GM23338 (cell line): ENCODE measurements at regions not wholly inside any gene's neighbourhood (a gene's known extent, or its start where the extent isn't known, plus 50 kb on each side); places are given as distances from the start of the nearest gene placed in this dataset.

ENCODE experiments used
- ATAC-seq: fragments of 200-7000 bp; cut with Tn5 transposase; 3 replicates; pipeline ENCODE4 v1.9.1; 2020
- DNase-seq: peaks from one replicate; pipeline ENCODE4 v3.0.0-alpha.2; 2015; ENCODE audit warnings: low spot score
- H2AFZ ChIP-seq: fragments of 200-600 bp; sonication (generic); 2 replicates; pipeline ENCODE4 v1.8.0; 2016; ENCODE audit warnings: antibody characterized with exemption, mild to moderate bottlenecking, moderate library complexity
- H3F3A ChIP-seq: fragments of 200-600 bp; sonication (generic); replicated peaks from 2 replicates; pipeline ENCODE4 v1.8.0; 2017; ENCODE audit warnings: antibody characterized with exemption, mixed run types, low read depth
- H3K27ac ChIP-seq: fragments of 200-600 bp; sonication (generic); 2 replicates; pipeline ENCODE4 v1.6.1; 2016; ENCODE audit warnings: low read depth
- H3K27me3 ChIP-seq: fragments of 200-600 bp; sonication (generic); 2 replicates; pipeline ENCODE4 v1.8.0; 2016; ENCODE audit warnings: mild to moderate bottlenecking, mixed run types, moderate library complexity; ENCODE audit not compliant: insufficient read depth
- H3K36me3 ChIP-seq: fragments of 200-600 bp; sonication (generic); 2 replicates; pipeline ENCODE4 v1.8.0; 2016; ENCODE audit warnings: mild to moderate bottlenecking; ENCODE audit not compliant: insufficient read depth
- H3K4me1 ChIP-seq: fragments of 200-600 bp; sonication (generic); 2 replicates; pipeline ENCODE4 v1.8.0; 2016; ENCODE audit warnings: mild to moderate bottlenecking, moderate library complexity; ENCODE audit not compliant: insufficient read depth
- H3K4me2 ChIP-seq: fragments of 200-600 bp; sonication (generic); 2 replicates; pipeline ENCODE4 v1.7.1; 2017; ENCODE audit warnings: mixed run types
- H3K4me3 ChIP-seq: fragments of 200-600 bp; sonication (generic); 2 replicates; pipeline ENCODE4 v1.6.1; 2016; ENCODE audit warnings: mixed run types
- H3K79me2 ChIP-seq: fragments of 200-600 bp; sonication (generic); replicated peaks from 2 replicates; pipeline ENCODE4 v1.8.0; 2017; ENCODE audit warnings: mild to moderate bottlenecking; ENCODE audit not compliant: insufficient read depth
- H3K9me2 ChIP-seq: fragments of 200-600 bp; sonication (generic); 2 replicates; pipeline ENCODE4 v1.8.0; 2017; ENCODE audit not compliant: insufficient read depth
- H4K20me1 ChIP-seq: fragments of 200-600 bp; sonication (generic); replicated peaks from 2 replicates; pipeline ENCODE4 v1.8.0; 2017; ENCODE audit warnings: mild to moderate bottlenecking; ENCODE audit not compliant: insufficient read depth
- H3K27ac Mint-ChIP-seq: 2 replicates; pipeline ENCODE4 v1.8.0; 2020; ENCODE audit warnings: inconsistent platforms, mild to moderate bottlenecking, moderate library complexity, mixed read lengths
- H3K27me3 Mint-ChIP-seq: 3 replicates; pipeline ENCODE4 v1.8.0; 2022; ENCODE audit warnings: low read depth, mild to moderate bottlenecking, moderate library complexity, mixed read lengths, inconsistent platforms; ENCODE audit not compliant: insufficient read depth, poor library complexity
- H3K36me3 Mint-ChIP-seq: 3 replicates; pipeline ENCODE4 v1.8.0; 2021; ENCODE audit warnings: low read depth, mild to moderate bottlenecking, inconsistent platforms, moderate library complexity, mixed read lengths
- H3K4me1 Mint-ChIP-seq: 3 replicates; pipeline ENCODE4 v1.8.0; 2020; ENCODE audit warnings: mild to moderate bottlenecking, inconsistent platforms, mixed read lengths
- H3K4me3 Mint-ChIP-seq: 3 replicates; pipeline ENCODE4 v1.8.0; 2021; ENCODE audit warnings: moderate library complexity, mild to moderate bottlenecking, inconsistent platforms, mixed read lengths
- H3K9me3 Mint-ChIP-seq: 3 replicates; pipeline ENCODE4 v1.8.0; 2020; ENCODE audit warnings: moderate library complexity, mild to moderate bottlenecking, inconsistent platforms, mixed read lengths
- CREB1 ChIP-seq: fragments of 250-450 bp; sonication (Bioruptor Pico); IDR thresholded peaks from 2 replicates; pipeline ENCODE4 v1.5.0; 2020; ENCODE audit warnings: low read depth, mild to moderate bottlenecking, moderate library complexity
- ETS1 ChIP-seq: IDR thresholded peaks from 2 replicates; pipeline ENCODE4 v1.6.1; 2016; ENCODE audit warnings: antibody characterized with exemption
- EZH2 ChIP-seq: fragments of 200-600 bp; sonication (generic); IDR thresholded peaks from one replicate; pipeline ENCODE4 v1.8.0; 2017; ENCODE audit warnings: antibody characterized with exemption, mild to moderate bottlenecking, low read depth; ENCODE audit not compliant: unreplicated experiment
- EZH2phosphoT487 ChIP-seq: fragments of 200-600 bp; sonication (generic); IDR thresholded peaks from one replicate; pipeline ENCODE4 v1.8.1; 2018; ENCODE audit warnings: antibody characterized with exemption; ENCODE audit not compliant: unreplicated experiment
- JUNB ChIP-seq: IDR thresholded peaks from one replicate; pipeline ENCODE4 v1.6.1; 2016; ENCODE audit warnings: antibody characterized with exemption; ENCODE audit not compliant: unreplicated experiment
- NANOG ChIP-seq: IDR thresholded peaks from 2 replicates; pipeline ENCODE4 v1.6.1; 2016; ENCODE audit warnings: antibody characterized with exemption, borderline replicate concordance
- POLR2AphosphoS5 ChIP-seq: IDR thresholded peaks from 2 replicates; pipeline ENCODE4 v1.6.1; 2016; ENCODE audit warnings: antibody characterized with exemption, low read depth
- REST ChIP-seq: IDR thresholded peaks from one replicate; pipeline ENCODE4 v1.6.1; 2018; ENCODE audit warnings: antibody characterized with exemption; ENCODE audit not compliant: unreplicated experiment
- STAT1 ChIP-seq: IDR thresholded peaks from one replicate; pipeline ENCODE4 v1.6.1; 2016; ENCODE audit warnings: antibody characterized with exemption; ENCODE audit not compliant: unreplicated experiment
- ZNF114 ChIP-seq: fragments of 250-450 bp; sonication (Bioruptor Pico); IDR thresholded peaks from 2 replicates; pipeline ENCODE4 v1.5.0; 2020; ENCODE audit warnings: mild to moderate bottlenecking, moderate library complexity
- ZNF331 ChIP-seq: fragments of 250-450 bp; sonication (Bioruptor Pico); IDR thresholded peaks from 2 replicates; pipeline ENCODE4 v1.5.0; 2020; ENCODE audit warnings: low read depth, mild to moderate bottlenecking, moderate library complexity
- ZNF462 ChIP-seq: fragments of 250-450 bp; sonication (Bioruptor Pico); IDR thresholded peaks from 2 replicates; pipeline ENCODE4 v1.5.0; 2020; ENCODE audit warnings: mild to moderate bottlenecking, moderate library complexity
- TF ChIP-seq, protein P1 (sequence below), 2 experiments: fragments of 200-600 bp in 1 of 2; sonication (generic) in 1 of 2; conservative IDR thresholded peaks; 2 replicates each; pipeline versions ENCODE4 v1.5.1 to v1.6.1; 2016 to 2017; ENCODE audit warnings: antibody characterized with exemption in 2 of 2, low read depth in 2 of 2, mild to moderate bottlenecking in 2 of 2, moderate library complexity in 1 of 2

DNA sequence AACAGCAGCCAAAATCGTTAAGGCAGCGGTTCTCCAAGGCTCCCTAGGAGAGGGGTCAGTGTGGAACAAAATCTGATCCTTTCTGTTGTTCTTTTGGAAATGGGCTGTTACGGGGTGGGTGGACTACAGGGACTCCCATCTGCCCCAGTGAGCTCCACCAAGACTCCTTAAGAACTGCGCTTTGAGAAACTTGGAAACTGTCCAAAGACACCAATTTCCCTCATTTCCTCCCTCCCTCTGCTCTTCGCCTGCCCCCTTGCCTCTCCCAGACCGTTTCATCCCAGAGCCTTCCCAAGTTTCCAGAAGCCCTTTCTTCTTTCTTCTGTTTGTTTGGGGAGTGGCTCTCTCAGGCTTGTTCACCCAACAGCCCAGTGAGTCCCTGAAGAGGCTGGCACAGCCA is 205.4 kb downstream of the COPRS start:
- H3K4me1 ChIP-seq = no peaks in the 10 kb centered on the region
- no peak for ATAC-seq

More for the DNA sequence above, 205.4 kb downstream of the COPRS start:
- no peak overlapping the region for H3K4me2 ChIP-seq
- H3K4me3 ChIP-seq = no peak overlapping the region
- no peaks in the 10 kb centered on the region for H3K9me3 Mint-ChIP-seq
- H3K27me3 Mint-ChIP-seq = peaks cover 1% of the 10 kb centered on the region
- no peak for DNase-seq
- H3K4me1 Mint-ChIP-seq = no peaks in the 10 kb centered on the region
- H3K27ac Mint-ChIP-seq = no peak overlapping the region
- TF ChIP-seq EZH2phosphoT487 (no peak), ZNF331 (CRISPR knock-in tag) (no peak), CREB1 (CRISPR knock-in tag) (no peak), EZH2 (no peak), ZNF114 (no peak), REST (no peak), ETS1 (no peak), ZNF462 (CRISPR knock-in tag) (no peak), JUNB (no peak), POLR2AphosphoS5 (no peak), NANOG (no peak), STAT1 (no peak)
- TF ChIP-seq, protein P1, sequence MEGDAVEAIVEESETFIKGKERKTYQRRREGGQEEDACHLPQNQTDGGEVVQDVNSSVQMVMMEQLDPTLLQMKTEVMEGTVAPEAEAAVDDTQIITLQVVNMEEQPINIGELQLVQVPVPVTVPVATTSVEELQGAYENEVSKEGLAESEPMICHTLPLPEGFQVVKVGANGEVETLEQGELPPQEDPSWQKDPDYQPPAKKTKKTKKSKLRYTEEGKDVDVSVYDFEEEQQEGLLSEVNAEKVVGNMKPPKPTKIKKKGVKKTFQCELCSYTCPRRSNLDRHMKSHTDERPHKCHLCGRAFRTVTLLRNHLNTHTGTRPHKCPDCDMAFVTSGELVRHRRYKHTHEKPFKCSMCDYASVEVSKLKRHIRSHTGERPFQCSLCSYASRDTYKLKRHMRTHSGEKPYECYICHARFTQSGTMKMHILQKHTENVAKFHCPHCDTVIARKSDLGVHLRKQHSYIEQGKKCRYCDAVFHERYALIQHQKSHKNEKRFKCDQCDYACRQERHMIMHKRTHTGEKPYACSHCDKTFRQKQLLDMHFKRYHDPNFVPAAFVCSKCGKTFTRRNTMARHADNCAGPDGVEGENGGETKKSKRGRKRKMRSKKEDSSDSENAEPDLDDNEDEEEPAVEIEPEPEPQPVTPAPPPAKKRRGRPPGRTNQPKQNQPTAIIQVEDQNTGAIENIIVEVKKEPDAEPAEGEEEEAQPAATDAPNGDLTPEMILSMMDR (conservative IDR thresholded peaks at IDR 0.05; ENCODE audit: low read depth in 2 of 2) = no peak
- no peaks in the 10 kb centered on the region for H3F3A ChIP-seq
- peak overlapping the region; percentile 88 for H2AFZ ChIP-seq
- H3K27me3 ChIP-seq = no peaks in the 10 kb centered on the region
- no peaks in the 10 kb centered on the region for H3K36me3 Mint-ChIP-seq
- no peak overlapping the region for H3K27ac ChIP-seq
- no peaks in the 10 kb centered on the region for H3K36me3 ChIP-seq
- no peaks in the 10 kb centered on the region for H3K9me2 ChIP-seq
- H4K20me1 ChIP-seq = no peaks in the 10 kb centered on the region
- H3K79me2 ChIP-seq = no peaks in the 10 kb centered on the region
- no peak overlapping the region for H3K4me3 Mint-ChIP-seq
